GM13976 (cell line): ENCODE measurements at regions not wholly inside any gene's neighbourhood (a gene's known extent, or its start where the extent isn't known, plus 50 kb on each side); places are given as distances from the start of the nearest gene placed in this dataset.
A peak's percentile ranks its signal among the peaks of the same experiment; 100 is the strongest.

ENCODE experiments used
- DNase-seq: peaks from one replicate; pipeline ENCODE4 v3.0.0; 2012; ENCODE audit warnings: low spot score
- CTCF ChIP-seq: IDR thresholded peaks from 2 replicates; pipeline ENCODE4 v1.5.1; 2012; ENCODE audit warnings: borderline replicate concordance, mild to moderate bottlenecking; ENCODE audit not compliant: insufficient read depth; ENCODE audit errors: extremely low read depth, missing control alignments, control extremely low read depth
- in situ Hi-C: fragments of 300-500 bp; cut with MboI; formaldehyde crosslinking; loops from one replicate; pipeline ENCODE4 v1.12.0; 2022; ENCODE audit warnings: low sequenced_read_pairs, mixed read lengths, inconsistent platforms; ENCODE audit not compliant: unreplicated experiment

GRCh38 chr18:25832001-25832604, 258.3 kb downstream of the SS18 start:
- DNase-seq: peak; percentile 56
- TF ChIP-seq CTCF: peak; percentile 88
- in situ Hi-C loops: no loop called here

GRCh38 chr18:25831301-25831701, 259.1 kb downstream of the SS18 start:
- no peak for DNase-seq
- TF ChIP-seq CTCF: no peak
- in situ Hi-C loops: no loop called here

GRCh38 chr18:25830787-25831186, 259.6 kb downstream of the SS18 start:
- TF ChIP-seq CTCF: no peak
- DNase-seq: no peak
- in situ Hi-C loops: no loop called here

GRCh38 chr18:25827961-25828561, 262.4 kb downstream of the SS18 start:
- no peak for TF ChIP-seq CTCF
- DNase-seq: no peak
- in situ Hi-C loops: no loop called here

- in situ Hi-C loops: no loop called here
- no peak for TF ChIP-seq CTCF
- DNase-seq: no peak
These were observed 263.2 kb downstream of the SS18 start for GRCh38 chr18:25827228-25827627.

- in situ Hi-C loops: no loop called here
- no peak for DNase-seq
- TF ChIP-seq CTCF: no peak
These were observed 263.6 kb downstream of the SS18 start for GRCh38 chr18:25826823-25827222.
